ENCODE measurements at regions not wholly inside any gene's neighbourhood (a gene's known extent, or its start where the extent isn't known, plus 50 kb on each side); places are given as distances from the start of the nearest gene placed in this dataset.

- peaks cover 0 to 1% (median 0%) of the 10 kb centered on the region in 3 donors for H3K27me3 Mint-ChIP-seq (ENCODE audit: low read depth in 3 of 3)
- intact Hi-C loops (cut with micrococcal nuclease): no loop called here
- no peaks in the 10 kb centered on the region for H3K4me1 Mint-ChIP-seq
- H3K79me2 ChIP-seq (ENCODE audit: insufficient read depth, low read length): no peaks in the 10 kb centered on the region
- peaks cover 5 to 12% of the 10 kb centered on the region in 2 donors for H3K9me3 ChIP-seq (replicated peaks in 1 of 2; ENCODE audit: control insufficient read depth in 1 of 2, insufficient read depth in 1 of 2, low read length in 2 of 2)
- no peak overlapping the region for H3K4me2 ChIP-seq (replicated peaks; ENCODE audit: extremely low read depth, low read length, poor library complexity, severe bottlenecking)
- no peaks in the 10 kb centered on the region for H3K36me3 Mint-ChIP-seq
- no peak for TF ChIP-seq CTCF (IDR thresholded peaks at IDR 0.05)
- no peak overlapping the region for H3K27ac Mint-ChIP-seq
- H3K4me3 ChIP-seq (replicated peaks in 1 of 3; ENCODE audit: low read depth in 2 of 3, low read length in 3 of 3): no peak overlapping the region
- no peak for DNase-seq
- H3K9ac ChIP-seq (ENCODE audit: insufficient read depth, low read length, poor library complexity, severe bottlenecking): no peak overlapping the region
- no peaks in the 10 kb centered on the region for H3K27me3 ChIP-seq (ENCODE audit: control insufficient read depth in 2 of 2, insufficient read depth in 2 of 2, low read length in 2 of 2)
- H3K4me1 ChIP-seq (ENCODE audit: control insufficient read depth in 1 of 2, insufficient read depth in 2 of 2, low read length in 2 of 2): no peaks in the 10 kb centered on the region
- H3K27ac ChIP-seq (ENCODE audit: low read depth in 1 of 2, low read length in 2 of 2): no peak overlapping the region
- no peak overlapping the region for H2AFZ ChIP-seq (ENCODE audit: insufficient read depth, low read depth, low read length, poor library complexity, severe bottlenecking)
- H3K4me3 Mint-ChIP-seq: no peak overlapping the region
- H4K20me1 ChIP-seq (ENCODE audit: insufficient read depth, low read length): no peaks in the 10 kb centered on the region
- peaks cover 0 to 13% (median 2%) of the 10 kb centered on the region in 7 donors for H3K9me3 Mint-ChIP-seq
- H3K36me3 ChIP-seq (replicated peaks in 1 of 2; ENCODE audit: control insufficient read depth in 1 of 2, insufficient read depth in 2 of 2, low read length in 2 of 2): no peaks in the 10 kb centered on the region
Observed at GRCh38 chr11:106327637-106328036, 250.2 kb downstream of the AASDHPPT start.

GRCh38 chr11:106329273-106330018, 252.0 kb downstream of the AASDHPPT start:
- Mint-ChIP-seq H3K9me3 (peaks cover 0 to 13% (median 2%) of the 10 kb centered on the region in 7 donors), H3K4me1 (no peaks in the 10 kb centered on the region), H3K27ac (no peak overlapping the region), H3K36me3 (no peaks in the 10 kb centered on the region), H3K4me3 (no peak overlapping the region), H3K27me3 (ENCODE audit: low read depth in 3 of 3) (peaks cover 0 to 3% (median 0%) of the 10 kb centered on the region in 3 donors)
- no peak overlapping the region for H3K4me2 ChIP-seq (replicated peaks; ENCODE audit: extremely low read depth, low read length, poor library complexity, severe bottlenecking)
- no peaks in the 10 kb centered on the region for H4K20me1 ChIP-seq (ENCODE audit: insufficient read depth, low read length)
- TF ChIP-seq CTCF (IDR thresholded peaks at IDR 0.05): no peak
- peaks cover 5 to 12% of the 10 kb centered on the region in 2 donors for H3K9me3 ChIP-seq (replicated peaks in 1 of 2; ENCODE audit: control insufficient read depth in 1 of 2, insufficient read depth in 1 of 2, low read length in 2 of 2)
- intact Hi-C loops (cut with micrococcal nuclease): no loop called here
- DNase-seq: no peak
- H3K79me2 ChIP-seq (ENCODE audit: insufficient read depth, low read length): no peaks in the 10 kb centered on the region
- H3K4me1 ChIP-seq (ENCODE audit: control insufficient read depth in 1 of 2, insufficient read depth in 2 of 2, low read length in 2 of 2): no peaks in the 10 kb centered on the region
- H3K27me3 ChIP-seq (ENCODE audit: control insufficient read depth in 2 of 2, insufficient read depth in 2 of 2, low read length in 2 of 2): no peaks in the 10 kb centered on the region
- no peak overlapping the region for H3K27ac ChIP-seq (ENCODE audit: low read depth in 1 of 2, low read length in 2 of 2)
- H3K36me3 ChIP-seq (replicated peaks in 1 of 2; ENCODE audit: control insufficient read depth in 1 of 2, insufficient read depth in 2 of 2, low read length in 2 of 2): no peaks in the 10 kb centered on the region
- H3K4me3 ChIP-seq (replicated peaks in 1 of 3; ENCODE audit: low read depth in 2 of 3, low read length in 3 of 3): no peak overlapping the region
- H3K9ac ChIP-seq (ENCODE audit: insufficient read depth, low read length, poor library complexity, severe bottlenecking): no peak overlapping the region
- 100% methylated on average over 1 of the region's 1 CpG for WGBS (ENCODE audit: insufficient coverage)
- no peak overlapping the region for H2AFZ ChIP-seq (ENCODE audit: insufficient read depth, low read depth, low read length, poor library complexity, severe bottlenecking)
